ENCODE measurements at regions not wholly inside any gene's neighbourhood (a gene's known extent, or its start where the extent isn't known, plus 50 kb on each side); places are given as distances from the start of the nearest gene placed in this dataset.

DNA sequence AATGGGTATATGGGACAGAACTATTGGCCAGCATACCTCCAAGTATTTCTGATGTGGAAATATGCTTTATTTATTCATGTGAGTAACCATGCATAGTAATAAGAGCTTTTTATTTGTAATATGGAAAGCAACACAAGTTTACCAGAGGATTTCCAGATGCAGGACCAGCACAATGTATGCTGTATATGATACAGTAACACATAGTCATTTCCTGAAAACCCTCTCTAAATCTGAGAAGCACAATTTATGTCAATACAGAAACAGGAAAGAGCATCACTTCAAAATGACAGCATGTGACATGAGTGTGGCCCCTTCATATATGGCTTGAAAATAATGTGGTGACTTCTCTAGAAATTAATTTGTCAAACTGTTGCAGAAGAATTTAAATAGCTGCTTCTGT, 1134.7 kb upstream of the ADGRL2 start:
- Histone ChIP-seq H3K4me3 (no peak overlapping the region), H3K4me1 (no peaks in the 10 kb centered on the region), H3K27me3 (ENCODE audit: low read depth) (no peaks in the 10 kb centered on the region), H3K27ac (replicated peaks) (no peak overlapping the region), H3K36me3 (no peaks in the 10 kb centered on the region), H3K9me3 (replicated peaks) (no peaks in the 10 kb centered on the region)
- TF ChIP-seq, protein P1, sequence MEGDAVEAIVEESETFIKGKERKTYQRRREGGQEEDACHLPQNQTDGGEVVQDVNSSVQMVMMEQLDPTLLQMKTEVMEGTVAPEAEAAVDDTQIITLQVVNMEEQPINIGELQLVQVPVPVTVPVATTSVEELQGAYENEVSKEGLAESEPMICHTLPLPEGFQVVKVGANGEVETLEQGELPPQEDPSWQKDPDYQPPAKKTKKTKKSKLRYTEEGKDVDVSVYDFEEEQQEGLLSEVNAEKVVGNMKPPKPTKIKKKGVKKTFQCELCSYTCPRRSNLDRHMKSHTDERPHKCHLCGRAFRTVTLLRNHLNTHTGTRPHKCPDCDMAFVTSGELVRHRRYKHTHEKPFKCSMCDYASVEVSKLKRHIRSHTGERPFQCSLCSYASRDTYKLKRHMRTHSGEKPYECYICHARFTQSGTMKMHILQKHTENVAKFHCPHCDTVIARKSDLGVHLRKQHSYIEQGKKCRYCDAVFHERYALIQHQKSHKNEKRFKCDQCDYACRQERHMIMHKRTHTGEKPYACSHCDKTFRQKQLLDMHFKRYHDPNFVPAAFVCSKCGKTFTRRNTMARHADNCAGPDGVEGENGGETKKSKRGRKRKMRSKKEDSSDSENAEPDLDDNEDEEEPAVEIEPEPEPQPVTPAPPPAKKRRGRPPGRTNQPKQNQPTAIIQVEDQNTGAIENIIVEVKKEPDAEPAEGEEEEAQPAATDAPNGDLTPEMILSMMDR (IDR thresholded peaks at IDR 0.05; ENCODE audit: borderline replicate concordance), result no peak
- no peak for DNase-seq
- intact Hi-C loops (cut with micrococcal nuclease), result no loop called here

DNA sequence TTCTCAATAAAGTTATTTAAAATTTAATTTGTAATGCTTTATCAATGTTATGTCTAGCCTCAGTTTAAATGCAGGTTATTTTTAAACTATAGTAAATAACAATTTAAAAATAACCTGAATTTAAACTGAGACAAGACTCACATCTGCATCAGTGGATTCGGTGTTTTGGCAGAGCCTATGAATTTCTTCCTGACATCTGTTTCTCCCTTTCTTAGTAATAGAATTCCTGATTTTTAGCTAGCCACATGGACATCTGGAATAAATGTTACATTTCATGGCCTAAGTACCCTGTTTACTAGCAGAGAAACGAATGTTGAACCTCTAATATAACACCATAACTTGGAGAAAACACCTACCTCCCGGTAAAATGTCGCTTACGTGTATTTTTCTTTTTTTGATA, 1141.6 kb upstream of the ADGRL2 start:
- H3K4me3 ChIP-seq, result no peak overlapping the region
- intact Hi-C loops (cut with micrococcal nuclease), result no loop called here
- TF ChIP-seq, protein P1 (IDR thresholded peaks at IDR 0.05; ENCODE audit: borderline replicate concordance), result no peak
- H3K27ac ChIP-seq (replicated peaks), result no peak overlapping the region
- H3K4me1 ChIP-seq, result no peaks in the 10 kb centered on the region
- no peak for DNase-seq
- no peaks in the 10 kb centered on the region for H3K27me3 ChIP-seq (ENCODE audit: low read depth)
- H3K36me3 ChIP-seq, result no peaks in the 10 kb centered on the region
- H3K9me3 ChIP-seq (replicated peaks), result no peaks in the 10 kb centered on the region

DNA sequence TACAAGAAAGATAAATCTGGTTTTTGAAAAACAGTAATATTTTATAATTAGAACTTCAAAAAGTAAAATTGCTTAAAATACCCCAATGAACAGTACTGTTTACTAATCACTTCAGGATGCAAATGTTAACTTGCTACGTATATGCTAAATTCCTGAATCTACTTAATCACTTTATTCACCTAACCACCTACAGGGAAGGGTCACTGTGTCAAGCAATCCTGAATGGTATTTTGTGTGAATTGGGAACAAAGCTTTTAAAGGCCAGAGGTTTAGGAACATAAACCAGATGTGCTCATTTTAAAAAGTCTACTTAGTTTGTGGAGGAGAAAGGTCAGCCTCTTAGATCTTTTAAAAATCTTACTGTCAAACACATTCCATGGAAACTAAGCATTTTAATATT, 1143.0 kb upstream of the ADGRL2 start:
- H3K4me3 ChIP-seq, result no peak overlapping the region
- H3K36me3 ChIP-seq, result no peaks in the 10 kb centered on the region
- TF ChIP-seq, protein P1 (IDR thresholded peaks at IDR 0.05; ENCODE audit: borderline replicate concordance), result no peak
- intact Hi-C loops (cut with micrococcal nuclease), result no loop called here
- no peaks in the 10 kb centered on the region for H3K4me1 ChIP-seq
- no peaks in the 10 kb centered on the region for H3K27me3 ChIP-seq (ENCODE audit: low read depth)
- H3K27ac ChIP-seq (replicated peaks), result no peak overlapping the region
- no peak for DNase-seq
- H3K9me3 ChIP-seq (replicated peaks), result no peaks in the 10 kb centered on the region

DNA sequence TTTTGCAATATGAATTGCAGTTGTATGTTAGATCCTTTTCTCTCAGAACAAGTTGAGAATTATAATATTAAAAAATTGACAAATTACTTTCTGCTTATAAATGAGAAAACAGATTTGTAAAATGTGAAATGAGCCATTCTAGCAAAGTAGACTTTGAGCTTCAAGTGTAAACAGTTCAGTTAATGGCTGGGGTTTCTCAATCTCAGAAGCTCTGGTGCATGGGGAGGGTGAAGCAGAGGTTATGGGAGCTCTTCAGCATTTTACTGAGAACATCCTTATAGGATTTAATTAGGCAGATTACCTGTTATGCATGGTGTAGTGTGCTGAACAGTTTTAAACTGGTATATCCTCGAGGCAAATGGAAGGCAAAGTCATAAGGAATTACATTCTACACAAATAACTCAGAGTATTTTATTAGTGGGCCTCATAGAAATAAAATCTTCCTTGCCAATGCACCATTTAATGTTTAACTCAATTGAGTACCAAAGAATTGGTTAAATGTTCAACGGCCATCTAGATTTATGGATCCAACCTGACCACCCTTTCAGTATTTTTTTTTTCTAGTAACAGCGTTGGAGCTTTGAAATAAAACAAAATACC, 1143.6 kb upstream of the ADGRL2 start:
- no peak for DNase-seq
- no peaks in the 10 kb centered on the region for H3K4me1 ChIP-seq
- H3K27ac ChIP-seq (replicated peaks), result no peak overlapping the region
- no peaks in the 10 kb centered on the region for H3K27me3 ChIP-seq (ENCODE audit: low read depth)
- no peaks in the 10 kb centered on the region for H3K9me3 ChIP-seq (replicated peaks)
- H3K36me3 ChIP-seq, result no peaks in the 10 kb centered on the region
- intact Hi-C loops (cut with micrococcal nuclease), result no loop called here
- TF ChIP-seq, protein P1 (IDR thresholded peaks at IDR 0.05; ENCODE audit: borderline replicate concordance), result no peak
- no peak overlapping the region for H3K4me3 ChIP-seq

DNA sequence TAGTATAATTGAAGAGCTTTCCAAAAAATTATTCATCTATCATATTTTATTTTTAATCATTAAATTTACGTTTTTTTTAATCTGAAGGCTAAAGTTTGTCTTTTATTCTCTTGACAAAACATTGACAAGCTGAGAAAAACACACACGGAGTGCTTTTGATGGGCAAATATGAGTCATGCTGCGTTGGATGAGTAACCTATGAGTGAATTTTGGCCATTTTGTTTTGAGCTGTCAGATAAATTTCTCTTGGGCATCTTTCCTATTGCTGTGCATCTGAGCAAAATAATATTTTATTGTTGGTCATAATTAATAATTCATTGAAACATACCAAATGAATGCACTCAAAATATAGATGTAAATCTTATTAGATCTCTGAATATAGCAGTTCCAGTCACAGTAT, 1144.1 kb upstream of the ADGRL2 start:
- Histone ChIP-seq H3K27me3 (ENCODE audit: low read depth) (no peaks in the 10 kb centered on the region), H3K9me3 (replicated peaks) (no peaks in the 10 kb centered on the region), H3K4me1 (no peaks in the 10 kb centered on the region), H3K36me3 (no peaks in the 10 kb centered on the region), H3K27ac (replicated peaks) (no peak overlapping the region), H3K4me3 (no peak overlapping the region)
- intact Hi-C loops (cut with micrococcal nuclease), result no loop called here
- TF ChIP-seq, protein P1 (IDR thresholded peaks at IDR 0.05; ENCODE audit: borderline replicate concordance), result no peak
- no peak for DNase-seq
